ENCODE measurements at regions not wholly inside any gene's neighbourhood (a gene's known extent, or its start where the extent isn't known, plus 50 kb on each side); places are given as distances from the start of the nearest gene placed in this dataset.
"Not testable (repeated sequence)": the region's sequence is repeated elsewhere in the genome, so short reads cannot be mapped to it uniquely, and the experiment has no call there.

GRCh38 chr12:69136931-69137613, 102.3 kb upstream of the CPSF6 start:
- no peak for DNase-seq

DNA sequence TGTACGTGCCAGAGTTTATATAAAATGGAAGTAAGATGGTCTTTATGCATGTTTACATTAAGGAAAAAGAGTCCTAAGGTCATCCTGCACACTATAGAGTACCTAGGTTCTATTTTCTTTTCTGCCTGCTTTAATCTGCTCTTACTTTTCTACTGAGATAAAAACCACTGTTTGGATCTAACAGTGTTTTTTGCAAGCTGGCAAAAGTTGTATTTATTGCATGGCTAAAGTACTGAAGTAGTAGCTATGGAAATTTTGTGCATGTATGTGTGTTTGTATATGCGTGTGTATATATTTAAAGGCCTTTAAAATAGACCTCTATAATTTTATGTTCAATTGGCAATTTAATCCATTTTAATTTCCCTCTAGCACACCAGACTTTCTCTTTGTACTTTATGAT, 98.3 kb upstream of the CPSF6 start:
- DNase-seq, result no peak

- no peak for DNase-seq
Observed at GRCh38 chr12:69149270-69149669, 90.1 kb upstream of the CPSF6 start.

GRCh38 chr12:69150083-69150795, 89.1 kb upstream of the CPSF6 start:
- DNase-seq, result no peak

DNA sequence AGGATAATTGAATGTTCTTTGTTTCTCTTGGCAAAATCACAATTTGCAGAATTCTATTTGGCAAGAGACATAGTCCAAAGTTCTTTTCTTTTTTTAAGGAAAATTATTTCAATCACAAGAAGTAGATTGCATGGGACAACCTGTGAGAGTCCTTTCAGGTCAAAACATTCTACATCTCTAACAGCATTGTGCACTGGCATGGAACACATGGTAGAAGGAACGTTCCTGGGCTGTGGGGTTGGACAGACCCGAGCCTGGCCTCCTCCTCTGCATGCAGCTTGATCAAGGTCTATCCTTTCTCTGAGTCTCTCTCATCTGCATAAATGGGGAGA, 88.6 kb upstream of the CPSF6 start:
- DNase-seq, result no peak

DNA sequence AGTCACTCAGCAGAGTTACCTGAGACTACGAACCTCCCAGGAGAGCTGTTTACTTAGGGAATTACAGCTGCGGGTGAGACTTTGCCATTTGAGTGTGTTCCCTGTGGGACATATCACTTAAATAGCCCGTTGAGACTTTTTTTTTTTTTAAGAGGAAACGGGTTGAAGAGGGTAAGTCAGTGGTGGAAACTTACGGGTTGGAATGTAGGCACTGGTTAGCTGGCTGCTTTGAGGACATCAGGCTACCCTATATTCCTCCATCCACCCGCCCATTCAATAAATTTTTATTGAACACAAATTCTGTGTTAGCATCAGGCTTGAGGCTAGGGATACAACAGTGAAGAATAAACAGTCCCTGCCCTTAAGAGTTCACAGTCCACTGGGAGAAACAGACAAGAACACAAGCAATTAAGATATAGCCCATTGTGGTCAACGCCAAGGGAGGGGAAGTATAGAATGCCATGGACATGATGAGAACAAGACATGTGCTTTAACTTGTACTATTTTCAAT, 88.1 kb upstream of the CPSF6 start:
- no peak for DNase-seq

- DNase-seq, result peak; percentile 48 to 74 (median 56)
Observed at GRCh38 chr12:69154585-69155363, 84.6 kb upstream of the CPSF6 start.

DNA sequence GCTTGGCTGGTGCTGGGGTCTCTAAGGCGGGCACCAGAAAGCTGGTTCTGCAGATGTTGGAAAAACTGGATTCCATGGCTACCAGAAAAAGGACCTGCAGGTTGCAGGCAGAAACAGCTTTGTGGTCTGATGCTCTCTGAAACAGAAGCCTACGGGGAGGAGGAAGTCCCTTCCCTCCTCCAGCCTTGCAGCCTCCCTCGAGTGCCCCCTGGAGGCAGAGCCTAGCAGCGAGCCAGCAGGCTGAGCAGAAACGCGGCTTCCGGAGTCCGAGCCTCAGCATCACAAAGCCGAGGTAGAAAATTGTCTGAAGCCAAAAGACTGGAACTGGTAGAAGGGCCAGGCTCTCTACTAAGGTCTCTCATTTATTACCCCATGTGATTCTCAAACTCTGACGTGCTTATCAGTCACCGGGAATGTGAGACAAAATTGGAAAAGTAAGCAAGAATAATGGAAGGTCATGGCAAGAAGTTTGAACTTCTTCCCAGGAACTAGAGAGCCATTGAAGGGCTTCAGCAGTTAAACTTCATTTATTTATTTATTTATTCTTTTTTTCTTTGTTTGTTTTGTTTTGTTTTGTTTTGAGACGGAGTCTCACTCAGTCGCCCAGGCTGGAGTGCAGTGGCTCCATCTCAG, 82.2 kb upstream of the CPSF6 start:
- peak; percentile 83 to 89 (median 84) for DNase-seq

- no peak for DNase-seq
Observed at GRCh38 chr12:69161829-69162228, 77.5 kb upstream of the CPSF6 start.

DNA sequence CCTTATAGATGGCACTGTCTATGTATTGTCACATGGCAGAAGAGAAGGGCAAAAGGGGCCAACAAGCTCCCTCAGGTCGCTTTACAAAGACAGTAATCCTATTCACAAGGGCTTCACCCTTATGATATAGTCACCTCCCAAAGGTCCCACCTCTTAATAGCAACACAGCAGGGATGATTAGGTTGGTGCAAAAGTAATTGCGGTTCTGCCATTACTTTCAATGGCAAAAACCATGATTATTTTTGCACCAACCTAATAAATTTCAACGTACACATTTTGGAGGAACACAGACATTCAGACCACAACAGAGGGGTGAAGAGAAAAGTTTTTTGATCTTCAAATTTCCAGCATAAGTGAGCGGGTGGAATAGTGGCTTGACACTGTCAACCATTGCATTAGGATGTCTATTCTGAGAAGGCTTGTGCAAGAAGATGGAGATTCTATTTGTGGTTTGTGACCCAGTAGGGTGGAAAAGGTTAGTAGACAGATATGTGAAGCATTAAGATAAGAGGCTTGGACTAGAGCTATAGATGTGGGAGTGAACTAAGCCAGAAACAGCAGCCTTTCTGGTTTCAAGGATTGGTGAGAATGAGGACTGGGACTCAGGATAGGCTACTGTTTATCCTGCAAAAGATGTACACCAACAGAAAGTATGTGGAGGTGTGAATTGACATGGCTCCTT, 75.5 kb upstream of the CPSF6 start:
- DNase-seq, result no peak

DNA sequence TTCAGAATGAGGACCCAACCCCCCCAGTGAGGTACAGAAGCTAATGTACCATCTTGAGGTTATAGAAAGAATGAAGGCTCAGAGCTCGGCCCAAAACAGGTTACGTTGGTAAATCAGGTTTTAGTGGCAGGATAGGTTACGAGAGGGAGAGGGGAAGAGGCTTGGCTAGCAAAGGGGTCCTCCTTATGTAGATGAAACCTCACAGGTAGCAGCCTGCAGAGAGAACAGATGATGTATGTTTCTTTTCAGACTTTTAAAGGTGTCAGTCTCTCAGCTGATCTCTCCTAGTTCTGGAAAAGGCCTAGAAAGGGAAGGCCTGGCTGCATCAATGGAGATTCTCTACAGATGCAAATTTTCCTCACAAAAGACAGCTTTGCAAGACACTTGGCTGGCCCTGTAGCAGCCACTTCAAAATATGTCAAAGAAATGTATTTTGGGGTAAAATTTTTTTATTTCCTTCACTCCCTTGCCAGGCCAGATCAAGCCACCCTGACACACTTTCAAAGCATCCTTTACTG, 71.7 kb upstream of the CPSF6 start:
- DNase-seq, result no peak

DNA sequence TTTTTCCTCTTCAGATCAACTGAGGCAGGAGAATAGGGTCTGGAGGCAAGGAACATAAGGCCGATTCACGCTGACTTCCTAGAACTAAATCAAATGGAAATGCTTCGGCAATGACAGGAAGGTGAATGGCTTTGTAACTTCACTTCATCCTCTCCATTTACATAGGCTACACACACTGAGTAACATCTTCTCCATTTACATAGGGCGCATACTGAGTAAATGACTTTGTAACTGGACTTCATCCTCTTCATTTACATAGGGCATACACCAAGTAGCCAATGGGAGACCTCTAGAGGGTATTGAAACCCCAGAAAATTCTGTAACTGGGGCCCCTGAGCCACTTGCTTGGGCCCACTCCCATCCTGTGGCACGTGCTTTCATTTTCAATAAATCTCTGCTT, 71.0 kb upstream of the CPSF6 start:
- no peak for DNase-seq

DNA sequence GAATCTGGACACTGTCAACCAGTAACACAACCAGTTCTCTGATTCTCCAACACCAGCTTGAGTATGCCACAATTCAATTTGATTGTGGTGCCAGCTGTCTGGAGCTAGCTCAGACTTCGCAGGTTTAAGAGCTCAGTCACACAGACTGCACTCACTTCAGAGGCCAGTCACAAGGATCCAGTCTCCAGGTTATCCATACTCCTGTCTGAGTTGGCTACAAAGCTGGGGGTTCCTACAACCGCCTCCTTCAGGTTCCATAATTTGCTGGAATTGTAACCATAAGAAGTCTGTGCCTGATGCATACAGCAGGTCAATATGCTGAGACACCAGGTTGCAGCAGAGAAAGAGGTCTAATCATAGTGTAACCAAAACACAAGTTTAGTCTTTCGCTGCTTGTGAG, 70.5 kb upstream of the CPSF6 start:
- DNase-seq, result no peak

DNA sequence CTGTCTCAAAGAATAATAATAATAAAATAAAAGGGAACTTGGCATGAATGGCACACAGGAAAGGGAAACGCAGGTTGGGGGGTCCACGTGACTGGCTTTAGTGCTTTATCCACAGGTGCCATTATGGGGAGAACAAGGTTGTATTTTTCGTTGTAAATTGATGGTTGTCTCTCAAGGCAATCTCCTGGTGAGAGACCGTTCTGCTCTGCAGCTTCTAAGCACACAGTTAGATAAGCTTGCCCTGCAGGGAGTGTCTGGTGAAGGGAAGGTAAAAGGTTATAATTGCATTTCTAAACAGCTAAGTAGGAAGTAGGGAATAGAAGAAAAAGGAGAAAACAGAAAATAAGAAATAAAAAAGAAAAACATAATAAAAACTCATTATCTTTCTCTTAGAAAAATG, 69.1 kb upstream of the CPSF6 start:
- DNase-seq, result no peak

DNA sequence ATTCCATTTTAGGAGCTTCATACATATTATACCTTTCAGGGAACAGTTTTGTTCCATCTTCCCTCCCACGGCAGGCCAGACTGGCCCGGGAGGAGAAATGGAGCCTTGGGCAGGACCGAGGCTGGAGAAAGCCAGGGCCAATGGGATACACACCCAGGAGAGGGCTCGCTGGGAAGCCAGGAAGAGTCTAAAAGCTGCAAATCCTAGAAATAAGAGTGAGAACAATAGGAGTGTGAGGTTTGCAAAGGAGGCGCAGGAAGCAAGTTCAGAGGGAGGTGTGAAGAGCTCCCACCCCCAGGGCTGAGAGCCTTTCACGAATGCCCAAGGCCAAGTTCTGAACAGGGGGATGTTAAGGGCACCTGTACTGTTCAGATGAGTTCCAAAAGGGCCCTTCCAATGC, 67.5 kb upstream of the CPSF6 start:
- DNase-seq, result no peak

DNA sequence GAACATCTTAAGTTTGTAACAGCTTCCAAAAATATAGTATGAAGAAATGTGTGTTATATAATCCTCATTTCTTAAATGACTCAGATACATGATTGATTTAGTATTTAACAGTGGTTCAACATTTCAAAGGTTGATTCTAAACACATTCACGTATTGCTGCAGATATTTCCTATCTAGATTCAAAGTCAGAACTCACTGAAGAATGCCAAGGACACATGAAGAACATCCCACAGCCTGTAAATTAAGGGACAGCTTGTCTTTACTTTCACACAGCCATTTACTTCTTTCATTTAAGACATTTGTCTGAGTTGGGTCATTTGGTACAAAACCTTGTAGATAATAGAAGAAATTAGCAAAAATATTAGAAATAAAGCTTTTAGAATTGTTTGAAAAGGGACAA, 66.9 kb upstream of the CPSF6 start:
- no peak for DNase-seq

DNA sequence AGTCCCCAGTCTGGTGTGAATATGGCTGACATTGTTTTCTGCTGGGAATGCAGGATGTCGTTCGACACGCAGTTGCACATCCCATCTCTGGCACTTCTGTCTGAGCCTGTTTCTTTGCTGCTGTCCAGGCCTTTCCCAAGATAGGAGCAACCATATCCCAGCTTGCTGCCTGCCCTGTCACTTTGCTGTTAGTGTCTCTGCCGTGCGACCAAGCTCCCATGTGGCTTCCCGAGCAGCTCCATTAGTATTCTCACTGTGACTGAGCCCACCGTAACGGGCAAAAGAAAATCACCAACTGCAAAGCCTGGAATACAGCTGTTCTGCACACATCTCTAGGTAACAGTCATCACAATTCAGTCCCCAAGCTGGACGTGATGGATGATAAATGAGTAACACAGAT, 66.0 kb upstream of the CPSF6 start:
- DNase-seq, result no peak

GRCh38 chr12:69179786-69180185, 59.6 kb upstream of the CPSF6 start:
- no peak for DNase-seq

- DNase-seq, result not testable (repeated sequence)
Observed at GRCh38 chr12:69187572-69187971, 51.8 kb upstream of the CPSF6 start.

DNA sequence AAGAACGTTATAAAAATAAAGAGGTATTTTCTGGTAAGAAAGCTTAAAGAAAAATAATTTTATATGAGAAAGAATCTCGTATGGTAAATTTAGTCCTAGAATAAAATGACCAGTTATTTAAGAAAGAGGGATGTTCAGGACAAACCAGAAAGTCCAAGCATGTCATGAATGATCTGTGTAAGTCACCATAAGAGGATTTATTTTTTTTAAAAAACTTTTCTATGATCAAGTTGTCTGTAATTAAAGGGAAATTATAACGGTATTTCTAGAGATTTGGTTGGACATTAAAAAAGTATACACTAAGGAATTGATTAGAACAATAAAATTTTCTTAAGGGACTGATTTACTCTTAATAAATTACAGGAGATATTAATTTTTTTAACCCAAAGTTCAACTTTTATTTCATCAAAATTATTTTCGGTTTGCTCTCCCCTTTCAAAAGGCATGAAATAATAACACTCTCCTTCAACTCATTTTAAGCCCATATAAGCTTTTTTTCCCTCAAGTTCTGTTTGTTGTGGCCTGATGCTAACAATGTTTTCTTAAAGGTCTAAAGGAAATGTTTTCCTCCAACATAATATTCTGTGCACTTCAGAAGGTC, 49.9 kb upstream of the CPSF6 start:
- DNase-seq, result no peak

Measured in activated CD4-positive, CD25-positive, alpha-beta regulatory T cell (primary cell).